ENCODE measurements at regions not wholly inside any gene's neighbourhood (a gene's known extent, or its start where the extent isn't known, plus 50 kb on each side); places are given as distances from the start of the nearest gene placed in this dataset.

DNA sequence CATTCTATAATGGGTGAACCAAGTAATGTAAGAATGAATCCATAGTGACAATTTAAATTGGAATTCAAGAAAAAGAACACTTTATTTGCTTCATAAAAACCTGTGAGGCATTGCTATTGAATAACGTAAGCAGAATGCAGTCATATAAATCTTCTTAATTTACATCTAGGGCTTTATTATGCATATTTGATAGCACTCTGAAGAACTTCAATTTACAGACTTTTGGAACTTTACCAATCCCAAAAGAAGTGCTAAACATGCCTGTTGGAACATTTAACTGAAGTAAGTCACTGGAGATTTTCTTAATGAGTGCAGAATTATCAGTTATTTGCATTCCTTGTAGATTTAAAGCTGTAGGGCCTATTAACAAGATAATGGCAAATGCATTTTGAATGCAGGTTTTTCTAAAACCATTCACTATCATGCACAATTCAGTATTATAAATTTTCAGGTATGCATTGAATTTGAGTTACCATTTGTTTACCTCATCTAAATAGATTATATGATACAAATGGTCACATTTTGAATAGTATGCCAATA is 1181.2 kb downstream of the ARAP2 start:
- TF ChIP-seq, protein P1, sequence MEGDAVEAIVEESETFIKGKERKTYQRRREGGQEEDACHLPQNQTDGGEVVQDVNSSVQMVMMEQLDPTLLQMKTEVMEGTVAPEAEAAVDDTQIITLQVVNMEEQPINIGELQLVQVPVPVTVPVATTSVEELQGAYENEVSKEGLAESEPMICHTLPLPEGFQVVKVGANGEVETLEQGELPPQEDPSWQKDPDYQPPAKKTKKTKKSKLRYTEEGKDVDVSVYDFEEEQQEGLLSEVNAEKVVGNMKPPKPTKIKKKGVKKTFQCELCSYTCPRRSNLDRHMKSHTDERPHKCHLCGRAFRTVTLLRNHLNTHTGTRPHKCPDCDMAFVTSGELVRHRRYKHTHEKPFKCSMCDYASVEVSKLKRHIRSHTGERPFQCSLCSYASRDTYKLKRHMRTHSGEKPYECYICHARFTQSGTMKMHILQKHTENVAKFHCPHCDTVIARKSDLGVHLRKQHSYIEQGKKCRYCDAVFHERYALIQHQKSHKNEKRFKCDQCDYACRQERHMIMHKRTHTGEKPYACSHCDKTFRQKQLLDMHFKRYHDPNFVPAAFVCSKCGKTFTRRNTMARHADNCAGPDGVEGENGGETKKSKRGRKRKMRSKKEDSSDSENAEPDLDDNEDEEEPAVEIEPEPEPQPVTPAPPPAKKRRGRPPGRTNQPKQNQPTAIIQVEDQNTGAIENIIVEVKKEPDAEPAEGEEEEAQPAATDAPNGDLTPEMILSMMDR (conservative IDR thresholded peaks at IDR 0.05; ENCODE audit: low read length), result no peak
- no peak for TF ChIP-seq EZH2phosphoT487 (IDR thresholded peaks at IDR 0.05; ENCODE audit: borderline replicate concordance)

All from Loucy (cell line).